GM21423 (cell line): ENCODE measurements at regions not wholly inside any gene's neighbourhood (a gene's known extent, or its start where the extent isn't known, plus 50 kb on each side); places are given as distances from the start of the nearest gene placed in this dataset.
"Not testable (repeated sequence)": the region's sequence is repeated elsewhere in the genome, so short reads cannot be mapped to it uniquely, and the experiment has no call there.

ENCODE experiments used
- ATAC-seq: cut with Tn5 transposase; IDR thresholded peaks from one replicate; pipeline ENCODE4 v1.9.1; 2021; ENCODE audit warnings: mild to moderate bottlenecking, moderate library complexity; ENCODE audit not compliant: unreplicated experiment

- not testable (repeated sequence) for ATAC-seq
Observed at GRCh38 chr20:29411458-29411820, 1846.0 kb upstream of the DEFB115 start.

DNA sequence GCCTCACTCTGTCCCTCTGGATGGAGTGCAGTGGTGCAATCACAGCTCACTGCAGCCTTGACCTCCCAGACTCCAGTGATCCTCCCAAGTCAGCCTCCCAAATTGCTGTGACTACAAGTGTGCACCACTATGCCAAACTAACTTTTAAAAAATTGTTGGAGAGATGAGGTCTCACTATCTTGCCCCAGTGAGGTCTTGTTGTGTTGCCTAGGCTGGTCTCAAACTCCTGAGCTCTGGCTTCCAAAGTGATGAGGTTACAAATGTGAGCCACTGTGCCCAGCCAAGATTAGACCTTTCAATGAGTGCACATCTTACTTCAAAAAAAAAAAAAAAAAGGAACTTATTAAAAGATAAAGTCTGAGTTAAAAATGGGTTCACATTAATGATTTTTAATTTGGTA is 1838.1 kb upstream of the DEFB115 start:
- no peak for ATAC-seq

- no peak for ATAC-seq
Observed at GRCh38 chr20:29427201-29428060, 1830.0 kb upstream of the DEFB115 start.

GRCh38 chr20:29430531-29430930 is 1826.9 kb upstream of the DEFB115 start:
- ATAC-seq: no peak

DNA sequence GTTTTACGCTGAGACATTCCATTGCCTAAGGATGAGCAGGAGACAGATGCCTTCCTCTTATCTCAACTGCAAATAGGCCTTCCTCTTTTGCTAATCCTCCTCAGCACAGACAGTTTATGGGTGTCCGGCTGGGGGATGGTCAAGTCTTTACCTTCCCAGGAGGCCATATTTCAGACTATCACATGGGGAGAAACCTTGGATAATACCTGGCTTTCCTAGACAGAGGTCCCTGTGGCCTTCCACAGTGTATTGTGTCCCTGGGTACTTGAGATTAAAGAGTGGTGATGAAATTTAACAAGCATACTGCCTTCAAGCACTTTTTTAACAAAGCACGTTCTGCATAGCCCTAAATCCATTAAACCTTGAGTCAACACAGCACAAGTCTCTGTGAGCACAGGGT is 1816.7 kb upstream of the DEFB115 start:
- ATAC-seq: not testable (repeated sequence)

GRCh38 chr20:29443206-29443781 is 1814.2 kb upstream of the DEFB115 start:
- not testable (repeated sequence) for ATAC-seq

- peak; percentile 79 for ATAC-seq
Observed at GRCh38 chr20:29443819-29444218, 1813.6 kb upstream of the DEFB115 start.

GRCh38 chr20:29445050-29445907 is 1812.2 kb upstream of the DEFB115 start:
- ATAC-seq: peak; percentile 77

- ATAC-seq: not testable (repeated sequence)
Observed at GRCh38 chr20:29447517-29448484, 1809.7 kb upstream of the DEFB115 start.

- no peak for ATAC-seq
Observed at GRCh38 chr20:29448806-29449470, 1808.5 kb upstream of the DEFB115 start.

DNA sequence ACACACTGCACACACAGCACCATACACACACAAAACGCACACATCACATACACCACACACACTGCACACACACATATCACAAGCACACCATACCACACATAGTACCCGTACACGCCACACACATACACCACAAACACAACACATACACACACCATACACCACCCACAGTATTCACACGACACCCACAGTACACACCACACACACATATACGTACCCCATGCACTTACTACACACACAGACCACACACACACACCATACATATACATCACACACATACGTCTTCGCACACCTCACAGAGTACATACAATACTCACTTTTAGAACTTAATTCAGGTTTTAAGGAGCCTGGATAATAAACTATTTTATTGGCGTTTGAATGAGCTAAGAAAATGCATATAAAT is 1805.3 kb upstream of the DEFB115 start:
- no peak for ATAC-seq

- not testable (repeated sequence) for ATAC-seq
Observed at GRCh38 chr20:29456987-29457693, 1800.3 kb upstream of the DEFB115 start.

GRCh38 chr20:29472606-29473005 is 1784.9 kb upstream of the DEFB115 start:
- ATAC-seq: no peak

DNA sequence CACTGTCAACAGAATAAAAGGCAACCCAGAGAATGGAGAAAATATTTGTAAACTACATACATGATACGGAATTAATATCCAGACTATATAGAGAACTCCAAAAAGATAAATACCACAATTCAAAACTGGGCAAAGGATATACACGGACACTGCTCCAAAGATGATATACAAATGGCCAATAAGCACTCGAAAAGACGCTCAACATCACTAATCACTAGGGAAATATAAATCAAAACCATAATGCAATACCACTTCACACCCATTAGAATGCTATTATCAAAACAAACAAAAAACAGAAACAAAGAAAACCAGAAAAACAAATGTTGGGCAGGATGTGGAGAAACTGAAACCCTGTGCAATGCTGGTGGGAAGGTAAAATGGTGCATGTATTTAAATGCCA is 1764.6 kb upstream of the DEFB115 start:
- not testable (repeated sequence) for ATAC-seq

DNA sequence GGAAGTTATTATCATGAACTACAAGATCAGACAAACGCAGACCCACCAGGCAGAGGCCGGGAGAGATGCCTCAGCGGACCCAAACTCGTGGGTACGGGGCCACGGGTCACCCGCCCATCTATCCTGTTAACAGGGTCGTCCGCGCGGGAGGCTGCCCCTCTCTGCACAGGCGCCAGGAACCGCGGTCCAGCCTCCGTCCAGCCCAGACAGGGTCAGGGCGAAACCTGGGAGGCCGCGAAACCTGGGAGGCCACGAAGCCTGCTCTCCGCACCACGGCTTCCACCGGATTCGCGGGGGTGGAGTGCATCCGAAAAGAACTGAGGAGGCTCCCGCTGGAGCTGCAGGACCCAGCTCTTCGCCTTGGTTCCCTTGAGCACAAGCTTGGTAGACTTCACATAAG is 1760.7 kb upstream of the DEFB115 start:
- not testable (repeated sequence) for ATAC-seq

DNA sequence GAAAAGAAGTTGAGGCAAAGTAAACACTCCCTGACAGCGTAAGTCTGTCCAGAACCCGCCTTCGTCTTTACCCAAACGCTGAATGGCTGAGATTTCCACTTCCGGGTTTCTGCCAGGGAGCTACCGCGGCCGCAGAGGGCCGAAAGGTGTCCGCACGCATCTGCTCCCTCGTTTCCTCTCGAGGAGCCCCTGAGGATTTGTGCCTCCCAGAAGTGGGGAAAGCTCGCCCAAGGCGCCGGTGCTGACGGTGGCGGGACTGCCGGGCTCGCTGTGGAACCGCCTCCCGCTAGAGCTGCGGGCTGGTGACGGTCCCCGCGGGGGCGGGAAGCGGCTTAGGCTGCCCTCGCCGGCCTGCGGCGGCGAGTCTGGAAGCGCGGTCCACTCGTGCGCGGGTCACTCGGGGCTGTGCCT is 1760.2 kb upstream of the DEFB115 start:
- ATAC-seq: no peak

DNA sequence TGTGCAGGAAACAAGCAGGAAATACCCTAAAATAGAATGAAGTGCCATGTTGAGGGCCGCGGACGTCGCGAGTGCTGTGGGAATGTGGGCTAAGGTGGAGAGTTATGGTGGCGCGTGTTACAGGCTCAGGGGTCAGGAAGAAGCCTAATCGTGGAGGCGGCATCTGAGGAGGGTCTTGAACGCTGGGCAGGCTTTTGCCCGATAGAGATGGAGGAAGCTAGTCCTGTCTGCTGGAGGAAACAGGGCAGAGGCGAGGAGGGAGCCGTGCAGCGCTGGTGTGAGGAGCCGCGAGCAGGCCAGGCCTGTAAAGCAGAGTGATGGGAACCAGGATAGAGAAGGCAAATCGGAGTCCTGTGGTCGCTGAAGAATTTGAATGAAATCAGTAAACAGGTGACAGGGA is 1759.8 kb upstream of the DEFB115 start:
- not testable (repeated sequence) for ATAC-seq

- not testable (repeated sequence) for ATAC-seq
Observed at GRCh38 chr20:29500738-29501137, 1756.7 kb upstream of the DEFB115 start.

DNA sequence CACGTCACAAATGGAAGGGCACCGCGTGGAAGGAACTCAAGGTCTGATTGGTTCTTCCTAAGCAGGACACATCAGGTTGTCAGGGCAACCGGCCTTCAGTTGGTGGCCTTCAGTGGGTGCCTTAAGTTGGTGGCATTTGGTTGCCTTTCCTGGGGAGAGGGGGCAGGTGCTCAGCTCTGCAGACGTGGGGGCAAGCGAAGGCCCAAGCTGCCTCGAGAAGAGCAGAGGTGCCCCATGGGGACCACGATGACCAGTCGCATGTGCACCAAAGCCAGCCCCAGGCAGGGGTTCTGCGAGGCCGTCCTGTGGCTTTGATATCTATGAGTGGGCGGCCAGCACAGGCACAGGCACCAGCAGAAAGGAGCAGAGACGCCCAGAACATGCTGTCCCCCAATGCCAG is 1742.8 kb upstream of the DEFB115 start:
- not testable (repeated sequence) for ATAC-seq
